Keratinocyte (primary cell): ENCODE measurements at regions not wholly inside any gene's neighbourhood (a gene's known extent, or its start where the extent isn't known, plus 50 kb on each side); places are given as distances from the start of the nearest gene placed in this dataset.

Source experiments
- DNase-seq: peaks from one replicate; pipeline ENCODE4 v3.0.0-alpha.2; 2011; ENCODE audit warnings: low read depth, missing footprints, low spot score
- FAIRE-seq: peaks from 2 replicates; lab custom pipeline; 2011; peaks lifted over from hg19 to GRCh38; lab: Jason Lieb, UNC
- H2AFZ ChIP-seq: 2 replicates; pipeline ENCODE4 v1.6.0; 2012; ENCODE audit warnings: low read length, control low read depth, inconsistent platforms; ENCODE audit not compliant: control insufficient read depth
- H3K27ac ChIP-seq: 2 replicates; pipeline ENCODE4 v1.5.1; 2011; ENCODE audit warnings: low read length; ENCODE audit not compliant: control insufficient read depth, insufficient read depth
- H3K27me3 ChIP-seq: 3 replicates; pipeline ENCODE4 v1.6.0; 2011; ENCODE audit warnings: low read length; ENCODE audit not compliant: control insufficient read depth, insufficient read depth; ENCODE audit errors: extremely low read depth
- H3K36me3 ChIP-seq, 2 experiments: 2 replicates in 1 of 2; 3 replicates in 1 of 2; pipeline ENCODE4 v1.5.1; 2011; ENCODE audit warnings: low read length in 2 of 2, mild to moderate bottlenecking in 1 of 2; ENCODE audit not compliant: control insufficient read depth in 2 of 2, insufficient read depth in 2 of 2; ENCODE audit errors: extremely low read depth in 1 of 2
- H3K4me1 ChIP-seq: 3 replicates; pipeline ENCODE4 v1.5.1; 2011; ENCODE audit warnings: low read length; ENCODE audit not compliant: control insufficient read depth, insufficient read depth; ENCODE audit errors: extremely low read depth
- H3K4me2 ChIP-seq: 3 replicates; pipeline ENCODE4 v1.6.0; 2011; ENCODE audit warnings: low read depth, low read length; ENCODE audit not compliant: control insufficient read depth, insufficient read depth; ENCODE audit errors: extremely low read depth
- H3K4me3 ChIP-seq, 3 experiments: fragments of 200-600 bp in 1 of 3; sonication (generic) in 1 of 3; 2 replicates in 2 of 3; 3 replicates in 1 of 3; pipeline ENCODE4 v1.5.1; 2011 to 2016; ENCODE audit warnings: low read length in 3 of 3, mild to moderate bottlenecking in 3 of 3, control low read depth in 2 of 3, inconsistent platforms in 1 of 3, low read depth in 1 of 3, mixed read lengths in 1 of 3, mixed run types in 1 of 3, moderate library complexity in 1 of 3; ENCODE audit not compliant: control insufficient read depth in 2 of 3, insufficient read depth in 2 of 3; ENCODE audit errors: extremely low read depth in 1 of 3
- H3K79me2 ChIP-seq: 2 replicates; pipeline ENCODE4 v1.6.0; 2012; ENCODE audit warnings: low read length; ENCODE audit not compliant: control insufficient read depth, insufficient read depth
- H3K9ac ChIP-seq: 3 replicates; pipeline ENCODE4 v1.6.0; 2011; ENCODE audit warnings: low read length; ENCODE audit not compliant: control insufficient read depth, insufficient read depth; ENCODE audit errors: extremely low read depth
- H3K9me1 ChIP-seq: 3 replicates; pipeline ENCODE4 v1.6.0; 2011; ENCODE audit warnings: low read length; ENCODE audit not compliant: control insufficient read depth, insufficient read depth; ENCODE audit errors: extremely low read depth
- H3K9me3 ChIP-seq: 2 replicates; pipeline ENCODE4 v1.5.1; 2012; ENCODE audit warnings: low read depth, low read length; ENCODE audit not compliant: control insufficient read depth
- H4K20me1 ChIP-seq: 3 replicates; pipeline ENCODE4 v1.6.0; 2011; ENCODE audit warnings: low read length; ENCODE audit not compliant: control insufficient read depth, insufficient read depth; ENCODE audit errors: extremely low read depth
- CTCF ChIP-seq, 3 experiments: IDR thresholded peaks in 1 of 3; conservative IDR thresholded peaks in 1 of 3; optimal IDR thresholded peaks in 1 of 3; 2 replicates in 2 of 3; 3 replicates in 1 of 3; pipeline versions ENCODE3 to v1.5.1; 2011; ENCODE audit warnings: low read length in 3 of 3, mild to moderate bottlenecking in 3 of 3, moderate library complexity in 2 of 3, control low read depth in 1 of 3, inconsistent platforms in 1 of 3; ENCODE audit not compliant: insufficient read depth in 2 of 3; ENCODE audit errors: extremely low read depth in 1 of 3
- EZH2 ChIP-seq: IDR thresholded peaks from one replicate; pipeline ENCODE4 v1.6.1; 2012; ENCODE audit warnings: inconsistent platforms, mild to moderate bottlenecking, low read length, moderate library complexity
- dilution Hi-C: fragments of 300-500 bp; cut with MboI; formaldehyde crosslinking; loops from one replicate; pipeline ENCODE4 v1.7.0; 2020; ENCODE audit warnings: low sequenced_read_pairs; ENCODE audit not compliant: extremely low pct_ligation_motif_present

DNA sequence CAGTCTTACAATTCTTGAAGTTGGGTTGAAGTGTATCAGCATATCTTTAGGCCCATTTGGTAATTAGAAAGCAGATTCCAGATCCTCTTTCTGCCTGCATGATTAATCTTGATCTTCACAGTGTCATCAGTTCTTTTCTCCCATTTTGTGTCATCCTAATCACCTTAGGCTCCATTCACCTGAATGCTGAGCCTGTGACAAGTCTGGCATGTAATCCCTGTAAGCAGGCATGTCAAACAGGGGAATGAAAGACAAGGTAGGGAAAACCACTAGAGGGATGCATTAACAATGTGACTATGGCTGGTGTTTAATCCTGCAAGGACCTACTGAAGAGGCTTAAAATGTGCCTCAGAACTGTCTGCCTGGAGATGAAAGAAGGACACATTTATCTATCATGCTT is 848.8 kb downstream of the TFAP2A start:
- H3K9me3 ChIP-seq = no peaks in the 10 kb centered on the region
- H2AFZ ChIP-seq = no peak overlapping the region
- no peaks in the 10 kb centered on the region for H3K4me1 ChIP-seq
- H3K79me2 ChIP-seq = no peaks in the 10 kb centered on the region
- no peak overlapping the region for H3K4me2 ChIP-seq
- no peaks in the 10 kb centered on the region for H3K9me1 ChIP-seq
- dilution Hi-C loops = no loop called here
- H3K9ac ChIP-seq = no peak overlapping the region
- no peaks in the 10 kb centered on the region for H4K20me1 ChIP-seq
- H3K27me3 ChIP-seq = no peaks in the 10 kb centered on the region
- no peaks in the 10 kb centered on the region for H3K36me3 ChIP-seq
- TF ChIP-seq EZH2 (no peak), CTCF (optimal IDR thresholded peaks at IDR 0.05 in 1 of 3, IDR thresholded peaks at IDR 0.05 in 1 of 3, conservative IDR thresholded peaks at IDR 0.05 in 1 of 3; ENCODE audit: extremely low read depth in 1 of 3, insufficient read depth in 2 of 3, low read length in 3 of 3) (no peak)
- no peak overlapping the region for H3K4me3 ChIP-seq
- FAIRE-seq = no peak
- no peak for DNase-seq
- no peak overlapping the region for H3K27ac ChIP-seq

- no peak overlapping the region for H3K27ac ChIP-seq
- H3K4me1 ChIP-seq = no peaks in the 10 kb centered on the region
- no peak overlapping the region for H2AFZ ChIP-seq
- TF ChIP-seq CTCF (optimal IDR thresholded peaks at IDR 0.05 in 1 of 3, IDR thresholded peaks at IDR 0.05 in 1 of 3, conservative IDR thresholded peaks at IDR 0.05 in 1 of 3; ENCODE audit: extremely low read depth in 1 of 3, insufficient read depth in 2 of 3, low read length in 3 of 3) (no peak), EZH2 (no peak)
- H4K20me1 ChIP-seq = no peaks in the 10 kb centered on the region
- H3K9me1 ChIP-seq = no peaks in the 10 kb centered on the region
- DNase-seq = no peak
- no peak for FAIRE-seq
- H3K9me3 ChIP-seq = no peaks in the 10 kb centered on the region
- no peaks in the 10 kb centered on the region for H3K79me2 ChIP-seq
- H3K9ac ChIP-seq = no peak overlapping the region
- H3K36me3 ChIP-seq = no peaks in the 10 kb centered on the region
- no peak overlapping the region for H3K4me3 ChIP-seq
- dilution Hi-C loops = no loop called here
- no peak overlapping the region for H3K4me2 ChIP-seq
- no peaks in the 10 kb centered on the region for H3K27me3 ChIP-seq
These were observed 850.9 kb downstream of the TFAP2A start for GRCh38 chr6:9564021-9564420.
